Mesothelial cell of epicardium (in vitro differentiated cells): ENCODE measurements at regions not wholly inside any gene's neighbourhood (a gene's known extent, or its start where the extent isn't known, plus 50 kb on each side); places are given as distances from the start of the nearest gene placed in this dataset.

Source experiments
- DNase-seq, 2 experiments: peaks; one replicate each; pipeline ENCODE4 v3.0.0; 2021; ENCODE audit warnings: low spot score in 2 of 2; ENCODE audit not compliant: unreplicated experiment in 2 of 2
- H3K27ac Mint-ChIP-seq: 2 replicates; pipeline ENCODE4 v1.8.0; 2021; ENCODE audit warnings: mixed read lengths
- H3K27me3 Mint-ChIP-seq: 2 replicates; pipeline ENCODE4 v1.8.0; 2021; ENCODE audit warnings: low read depth, mixed read lengths
- H3K36me3 Mint-ChIP-seq: 2 replicates; pipeline ENCODE4 v1.8.0; 2021; ENCODE audit warnings: mixed read lengths
- H3K4me1 Mint-ChIP-seq: 2 replicates; pipeline ENCODE4 v1.8.0; 2021; ENCODE audit warnings: mixed read lengths
- H3K4me3 Mint-ChIP-seq: 2 replicates; pipeline ENCODE4 v1.8.0; 2021; ENCODE audit warnings: mild to moderate bottlenecking, moderate library complexity, mixed read lengths
- H3K9me3 Mint-ChIP-seq: 2 replicates; pipeline ENCODE4 v1.8.0; 2021; ENCODE audit warnings: mixed read lengths
- TF ChIP-seq, protein P1 (sequence below): fragments of 200-600 bp; sonication (generic); IDR thresholded peaks from one replicate; pipeline ENCODE4 v1.5.0; 2021; ENCODE audit warnings: antibody characterized with exemption; ENCODE audit not compliant: unreplicated experiment

DNA sequence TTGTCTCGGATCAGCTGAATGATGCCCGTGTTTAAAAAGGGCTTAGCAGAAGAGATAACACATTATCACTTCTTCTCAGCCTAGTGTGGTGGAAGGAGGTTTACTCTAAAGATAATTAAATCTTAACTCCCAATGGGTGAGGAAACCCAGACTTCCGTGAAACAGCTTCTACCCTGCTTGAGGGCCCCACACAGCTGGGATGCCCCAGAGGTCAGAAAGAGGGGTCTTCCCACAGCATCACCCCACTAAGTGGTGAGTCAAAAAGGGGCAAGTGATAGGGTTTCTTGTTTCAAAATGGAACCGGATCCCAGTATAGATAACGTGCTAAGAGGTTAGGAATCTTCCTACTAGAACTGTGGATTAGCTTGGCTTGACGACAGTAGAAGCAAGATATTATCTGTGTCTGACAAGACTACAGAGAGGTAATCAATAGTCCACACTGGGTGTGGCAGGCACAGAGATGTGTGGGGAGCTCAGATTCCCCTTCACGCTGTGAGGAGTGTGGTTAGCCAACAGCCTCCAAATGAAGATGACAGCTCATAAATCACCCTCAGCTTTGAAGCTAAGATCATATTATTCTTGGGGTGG is 129.6 kb upstream of the COPS8 start:
- peaks cover 21% of the 10 kb centered on the region for H3K9me3 Mint-ChIP-seq
- H3K4me3 Mint-ChIP-seq: no peak overlapping the region
- no peak for DNase-seq
- TF ChIP-seq, protein P1, sequence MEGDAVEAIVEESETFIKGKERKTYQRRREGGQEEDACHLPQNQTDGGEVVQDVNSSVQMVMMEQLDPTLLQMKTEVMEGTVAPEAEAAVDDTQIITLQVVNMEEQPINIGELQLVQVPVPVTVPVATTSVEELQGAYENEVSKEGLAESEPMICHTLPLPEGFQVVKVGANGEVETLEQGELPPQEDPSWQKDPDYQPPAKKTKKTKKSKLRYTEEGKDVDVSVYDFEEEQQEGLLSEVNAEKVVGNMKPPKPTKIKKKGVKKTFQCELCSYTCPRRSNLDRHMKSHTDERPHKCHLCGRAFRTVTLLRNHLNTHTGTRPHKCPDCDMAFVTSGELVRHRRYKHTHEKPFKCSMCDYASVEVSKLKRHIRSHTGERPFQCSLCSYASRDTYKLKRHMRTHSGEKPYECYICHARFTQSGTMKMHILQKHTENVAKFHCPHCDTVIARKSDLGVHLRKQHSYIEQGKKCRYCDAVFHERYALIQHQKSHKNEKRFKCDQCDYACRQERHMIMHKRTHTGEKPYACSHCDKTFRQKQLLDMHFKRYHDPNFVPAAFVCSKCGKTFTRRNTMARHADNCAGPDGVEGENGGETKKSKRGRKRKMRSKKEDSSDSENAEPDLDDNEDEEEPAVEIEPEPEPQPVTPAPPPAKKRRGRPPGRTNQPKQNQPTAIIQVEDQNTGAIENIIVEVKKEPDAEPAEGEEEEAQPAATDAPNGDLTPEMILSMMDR: no peak
- peak overlapping the region; percentile 87 for H3K27ac Mint-ChIP-seq
- peaks cover 38% of the 10 kb centered on the region for H3K4me1 Mint-ChIP-seq
- H3K36me3 Mint-ChIP-seq: peaks cover 17% of the 10 kb centered on the region
- no peaks in the 10 kb centered on the region for H3K27me3 Mint-ChIP-seq

DNA sequence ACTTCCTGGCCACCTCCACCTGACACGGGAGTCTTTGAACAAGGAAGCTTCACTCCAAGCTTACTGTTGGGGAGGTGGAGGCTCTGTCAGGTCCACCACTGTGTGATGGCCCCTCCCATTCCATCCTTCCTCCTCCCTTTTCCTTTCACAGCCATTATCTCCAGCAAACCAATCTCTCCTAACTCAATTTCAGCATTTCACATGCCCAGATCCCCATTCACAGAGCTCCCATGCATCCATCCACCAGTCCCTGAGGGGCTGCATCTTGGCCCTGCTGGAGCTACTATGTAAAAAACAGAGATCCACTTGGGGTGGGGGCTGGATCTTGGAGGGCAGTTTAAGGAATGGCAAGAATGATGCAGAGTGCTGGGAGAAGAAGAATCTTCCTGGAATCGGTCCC is 129.0 kb upstream of the COPS8 start:
- TF ChIP-seq, protein P1: no peak
- no peaks in the 10 kb centered on the region for H3K27me3 Mint-ChIP-seq
- peak overlapping the region; percentile 87 for H3K27ac Mint-ChIP-seq
- H3K36me3 Mint-ChIP-seq: peaks cover 13% of the 10 kb centered on the region
- H3K4me3 Mint-ChIP-seq: no peak overlapping the region
- peaks cover 16% of the 10 kb centered on the region for H3K9me3 Mint-ChIP-seq
- peaks cover 38% of the 10 kb centered on the region for H3K4me1 Mint-ChIP-seq
- DNase-seq: no peak

DNA sequence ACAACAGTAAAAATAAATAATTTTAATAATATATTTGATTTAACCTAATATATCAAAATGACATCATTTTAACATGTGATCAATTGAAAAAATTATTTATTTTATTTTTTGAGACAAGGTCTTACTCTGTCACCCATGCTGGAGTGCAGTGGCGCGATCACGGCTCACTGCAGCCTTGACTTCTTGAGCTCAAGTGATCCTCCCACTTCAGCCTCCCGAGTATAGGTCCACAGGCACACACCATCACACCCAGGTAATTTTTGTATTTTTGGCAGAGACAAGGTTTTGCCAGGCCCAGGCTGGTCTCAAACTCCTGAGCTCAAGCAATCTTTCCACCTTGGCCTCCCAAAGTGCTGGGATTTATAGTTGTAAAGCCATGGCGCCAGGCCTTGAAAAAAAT is 126.7 kb upstream of the COPS8 start:
- TF ChIP-seq, protein P1: no peak
- peaks cover 11% of the 10 kb centered on the region for H3K9me3 Mint-ChIP-seq
- no peaks in the 10 kb centered on the region for H3K27me3 Mint-ChIP-seq
- H3K36me3 Mint-ChIP-seq: peaks cover 9% of the 10 kb centered on the region
- no peak for DNase-seq
- peaks cover 32% of the 10 kb centered on the region for H3K4me1 Mint-ChIP-seq
- no peak overlapping the region for H3K27ac Mint-ChIP-seq
- H3K4me3 Mint-ChIP-seq: no peak overlapping the region

DNA sequence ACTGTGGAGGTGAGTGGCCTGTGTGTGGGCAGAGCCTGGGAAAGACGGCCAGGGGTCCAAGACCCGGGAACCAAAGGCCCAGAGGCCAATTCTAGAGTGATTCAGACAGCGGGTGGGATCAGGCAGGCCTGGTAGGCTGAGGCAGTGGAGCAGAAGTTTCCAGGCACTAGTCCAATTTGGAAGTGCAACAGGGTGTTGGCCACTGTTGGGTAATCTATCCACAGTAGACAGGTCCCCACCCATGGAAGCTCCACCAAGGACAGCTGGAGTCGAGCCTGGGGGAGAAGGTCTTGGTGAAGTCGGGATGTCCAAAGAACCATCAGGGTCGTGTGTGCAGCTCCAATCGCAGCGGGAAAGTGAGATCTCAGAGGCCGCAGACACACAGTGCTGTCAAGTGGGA is 125.8 kb upstream of the COPS8 start:
- Mint-ChIP-seq H3K9me3 (peaks cover 11% of the 10 kb centered on the region), H3K4me3 (no peak overlapping the region), H3K27ac (no peak overlapping the region), H3K36me3 (peaks cover 9% of the 10 kb centered on the region), H3K27me3 (no peaks in the 10 kb centered on the region), H3K4me1 (peaks cover 34% of the 10 kb centered on the region)
- TF ChIP-seq, protein P1: no peak
- no peak for DNase-seq

DNA sequence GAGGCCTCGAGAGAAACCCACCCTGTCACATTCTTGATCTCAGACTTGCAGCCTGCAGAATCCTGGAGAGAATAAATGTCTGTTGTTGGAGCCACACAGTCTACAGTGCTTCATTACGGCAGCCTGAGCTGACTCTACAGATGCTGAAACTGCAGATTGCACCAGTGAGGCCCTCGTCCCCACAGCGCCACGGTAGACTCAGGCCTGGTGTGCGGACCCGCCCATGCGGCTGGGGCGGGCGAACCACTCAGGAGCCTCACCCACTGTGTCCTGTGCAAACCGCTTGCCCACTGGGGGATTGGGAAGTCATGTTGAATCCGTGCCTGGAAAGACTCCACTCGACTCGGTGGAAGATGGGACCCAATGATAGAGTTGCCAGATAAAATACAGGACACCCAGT is 125.2 kb upstream of the COPS8 start:
- Mint-ChIP-seq H3K36me3 (peaks cover 9% of the 10 kb centered on the region), H3K9me3 (peaks cover 11% of the 10 kb centered on the region), H3K4me1 (peaks cover 29% of the 10 kb centered on the region), H3K27ac (no peak overlapping the region), H3K4me3 (no peak overlapping the region), H3K27me3 (no peaks in the 10 kb centered on the region)
- no peak for DNase-seq
- TF ChIP-seq, protein P1: no peak

DNA sequence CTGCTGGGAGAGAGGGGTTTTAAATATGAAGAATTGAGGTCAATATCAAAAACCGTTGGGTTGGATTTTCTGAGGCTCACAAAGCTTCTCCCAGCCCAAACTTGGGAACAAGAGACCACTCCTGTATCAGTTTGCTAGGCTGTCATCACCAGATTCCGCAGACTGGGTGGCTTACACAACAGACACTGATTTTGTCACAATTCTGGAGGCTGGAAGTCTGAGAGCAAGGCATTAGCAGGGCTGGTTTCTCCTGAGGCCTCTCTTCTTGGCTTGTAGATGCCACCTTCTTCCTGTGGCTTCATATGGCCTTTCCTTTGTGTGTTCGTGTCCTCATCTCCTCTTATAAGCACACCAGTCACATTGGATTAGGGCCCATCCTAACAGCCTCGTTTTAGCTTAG is 122.9 kb upstream of the COPS8 start:
- peaks cover 9% of the 10 kb centered on the region for H3K36me3 Mint-ChIP-seq
- H3K27ac Mint-ChIP-seq: no peak overlapping the region
- H3K27me3 Mint-ChIP-seq: no peaks in the 10 kb centered on the region
- peaks cover 11% of the 10 kb centered on the region for H3K9me3 Mint-ChIP-seq
- peaks cover 18% of the 10 kb centered on the region for H3K4me1 Mint-ChIP-seq
- TF ChIP-seq, protein P1: no peak
- no peak for DNase-seq
- no peak overlapping the region for H3K4me3 Mint-ChIP-seq
